Renal cortical epithelial cell (primary cell): ENCODE measurements at regions not wholly inside any gene's neighbourhood (a gene's known extent, or its start where the extent isn't known, plus 50 kb on each side); places are given as distances from the start of the nearest gene placed in this dataset.
"Not testable (repeated sequence)": the region's sequence is repeated elsewhere in the genome, so short reads cannot be mapped to it uniquely, and the experiment has no call there.

Experiments
- DNase-seq: peaks from one replicate; pipeline ENCODE4 v3.0.0-alpha.2; 2011; ENCODE audit warnings: low read depth

GRCh38 chr4:86527713-86528112 is 66.4 kb upstream of the PTPN13 start:
- DNase-seq: not testable (repeated sequence)

DNA sequence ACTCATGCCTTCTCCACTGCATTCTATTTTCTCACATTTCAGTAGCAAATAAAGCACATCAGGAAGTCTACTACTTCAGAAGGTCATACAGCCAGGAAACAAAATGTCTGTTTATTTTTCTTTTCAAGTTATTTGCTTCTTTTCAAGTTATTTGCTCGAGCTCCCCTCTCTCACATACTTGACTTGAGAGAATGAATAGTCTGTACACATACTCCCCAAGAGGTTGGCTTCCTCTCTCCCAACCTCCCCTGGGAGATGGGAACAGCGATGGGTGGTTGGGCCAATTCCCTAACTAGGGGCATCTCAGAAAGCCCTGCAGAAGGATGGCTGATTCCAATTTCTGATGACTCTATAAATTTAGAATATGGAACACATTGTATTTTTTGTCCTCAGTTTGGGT is 64.7 kb upstream of the PTPN13 start:
- DNase-seq: no peak

- no peak for DNase-seq
Measured at GRCh38 chr4:86530183-86530582, 63.9 kb upstream of the PTPN13 start.

- DNase-seq: no peak
Measured at GRCh38 chr4:86531440-86531839, 62.7 kb upstream of the PTPN13 start.

DNA sequence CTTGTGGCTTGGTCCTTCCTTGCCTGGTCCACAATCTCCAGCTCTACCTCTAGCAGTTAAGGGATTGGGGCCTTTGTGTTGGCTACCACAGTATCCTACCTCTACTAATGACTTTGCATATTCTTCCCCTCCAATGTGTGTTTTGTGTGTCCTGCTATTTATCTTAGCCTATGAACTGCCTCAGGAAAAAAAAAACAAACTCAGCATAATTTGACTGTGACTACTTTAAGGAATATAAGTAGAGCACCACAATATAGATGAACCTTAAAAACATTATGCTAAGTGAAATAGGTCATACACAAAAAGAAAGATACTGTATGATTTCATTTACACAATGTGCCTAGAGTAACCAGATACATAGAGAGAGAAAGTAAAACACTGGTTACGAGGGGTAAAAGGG is 61.3 kb upstream of the PTPN13 start:
- DNase-seq: no peak

DNA sequence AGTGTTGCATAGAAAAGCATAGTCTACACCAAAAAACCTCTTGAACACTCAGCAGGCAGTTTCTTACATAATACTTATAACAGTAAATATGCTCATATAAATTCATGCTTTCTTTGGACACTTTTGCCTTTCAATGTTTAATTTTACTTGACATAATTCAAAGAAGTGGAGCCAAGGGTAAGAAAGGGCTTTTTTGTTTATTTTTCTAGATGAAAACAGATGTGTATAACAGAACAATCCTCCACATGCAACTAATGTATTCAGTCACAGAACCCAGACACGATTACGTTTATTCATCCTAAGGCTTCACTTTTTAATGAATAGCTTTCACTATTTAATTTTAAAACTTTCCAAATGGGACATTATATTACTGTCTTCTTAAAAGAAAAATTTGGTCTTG is 58.0 kb upstream of the PTPN13 start:
- DNase-seq: no peak

DNA sequence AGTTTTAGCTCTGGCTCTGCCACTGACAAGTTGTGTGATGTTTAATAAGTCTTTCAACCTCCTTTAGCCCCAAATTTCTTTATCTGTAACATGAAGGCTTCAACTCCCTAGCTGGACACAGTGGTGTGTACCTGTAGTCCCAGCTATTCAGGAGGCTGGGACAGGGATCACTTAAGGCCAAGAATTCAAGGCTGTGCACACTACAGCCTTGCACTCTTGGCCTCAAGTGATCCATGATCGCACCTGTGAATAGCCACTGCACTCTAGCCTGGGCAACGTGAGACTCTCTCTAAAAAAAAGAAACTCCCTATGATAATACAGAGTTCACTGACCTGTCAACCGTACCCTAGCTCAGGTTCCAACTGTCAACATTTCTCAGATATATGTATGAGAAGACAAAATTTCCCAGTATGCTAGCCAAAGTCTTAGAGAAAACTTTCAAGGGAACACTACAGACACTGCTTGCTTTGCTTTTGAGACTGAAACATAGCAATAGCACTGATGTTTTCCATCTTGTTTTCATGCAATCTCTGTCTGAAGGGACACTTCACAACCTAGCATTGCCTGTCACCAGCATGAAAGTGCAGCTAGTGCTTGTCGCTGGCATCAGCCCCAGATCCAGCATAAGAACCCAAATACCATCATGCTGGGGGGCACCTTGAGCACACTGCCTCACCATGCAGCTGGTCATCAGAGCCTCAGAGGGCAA is 51.6 kb upstream of the PTPN13 start:
- DNase-seq: no peak

DNA sequence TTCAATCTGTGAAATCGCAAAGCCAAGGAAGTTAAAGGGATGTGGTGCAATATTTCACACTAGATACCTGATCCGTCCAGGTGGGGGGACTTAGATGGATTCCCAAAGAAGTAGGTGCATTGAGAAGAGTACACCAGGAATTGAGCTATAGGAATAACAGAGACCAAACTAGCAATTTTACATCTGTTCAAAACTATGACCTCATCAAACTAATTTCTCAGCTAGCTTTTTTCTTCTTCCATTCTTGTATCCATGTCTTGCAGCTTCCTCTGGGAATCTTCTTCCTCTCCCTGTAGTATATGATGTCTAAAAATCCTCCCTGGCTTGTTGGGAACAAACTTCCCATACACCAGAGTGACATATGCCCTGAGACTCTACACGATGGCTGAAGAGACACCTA is 51.0 kb upstream of the PTPN13 start:
- DNase-seq: no peak

DNA sequence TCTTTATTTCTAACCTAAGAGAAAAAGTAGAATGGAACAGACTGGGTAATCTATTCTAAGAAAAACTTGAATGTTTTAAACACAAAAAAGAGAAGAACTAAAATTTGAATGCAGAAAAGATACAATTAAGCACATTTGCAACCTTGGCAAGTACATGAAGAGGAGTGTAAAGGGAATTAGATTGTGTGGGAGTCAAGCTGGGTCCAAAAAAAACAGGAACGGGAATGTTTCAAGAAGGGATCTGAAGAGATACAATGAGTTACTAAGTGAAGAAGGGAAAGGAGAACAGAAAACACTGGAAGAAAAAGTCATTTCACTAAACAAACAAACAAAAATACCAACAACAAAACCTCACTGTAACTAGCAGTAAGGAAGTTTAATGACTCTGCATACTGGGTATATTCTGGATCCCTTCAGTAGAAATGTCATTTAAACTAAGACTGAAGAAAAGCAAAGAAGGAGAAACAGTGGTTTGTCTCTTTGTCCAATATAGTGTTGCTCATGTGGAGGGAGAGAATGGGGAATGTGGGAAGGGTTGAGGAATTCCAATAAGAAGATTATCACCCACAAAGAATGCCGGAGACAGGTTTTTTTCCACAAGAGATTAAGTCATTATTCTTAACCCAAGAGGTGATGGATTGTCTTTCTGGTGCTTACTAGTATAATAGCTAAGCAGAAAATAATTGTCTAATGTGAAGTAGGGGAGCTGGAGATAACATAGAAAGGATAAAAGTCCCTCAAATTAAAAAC is 50.4 kb upstream of the PTPN13 start:
- peak; percentile 65 for DNase-seq

- no peak for DNase-seq
Measured at GRCh38 chr4:86544310-86544966, 49.7 kb upstream of the PTPN13 start.
